ENCODE measurements at regions not wholly inside any gene's neighbourhood (a gene's known extent, or its start where the extent isn't known, plus 50 kb on each side); places are given as distances from the start of the nearest gene placed in this dataset.
"Not testable (repeated sequence)": the region's sequence is repeated elsewhere in the genome, so short reads cannot be mapped to it uniquely, and the experiment has no call there.

- WGBS, 4 donors: 55 to 70% (median 65%) methylated on average over 2 of the region's 2 CpGs
- intact Hi-C loops (cut with DNase I): no loop called here
- Histone ChIP-seq H3K4me1 (no peaks in the 10 kb centered on the region), H3K4me3 (no peak overlapping the region), H3K27me3 (no peaks in the 10 kb centered on the region), H3K9me3 (peaks cover 0 to 9% (median 0%) of the 10 kb centered on the region in 12 donors), H3K36me3 (no peaks in the 10 kb centered on the region), H3K27ac (no peak overlapping the region)
- ATAC-seq (no peak), DNase-seq (no peak)
- no peak for TF ChIP-seq CTCF (IDR thresholded peaks at IDR 0.05)
- TF ChIP-seq POLR2A (IDR thresholded peaks at IDR 0.05): no peak
These were observed 90.3 kb upstream of the CDH2 start for GRCh38 chr18:28267276-28267675.

GRCh38 chr18:28256166-28256565 is 79.2 kb upstream of the CDH2 start:
- intact Hi-C loops (cut with DNase I): no loop called here
- Histone ChIP-seq H3K4me3 (no peak overlapping the region), H3K4me1 (no peaks in the 10 kb centered on the region), H3K9me3 (no peaks in the 10 kb centered on the region), H3K27ac (no peak overlapping the region), H3K27me3 (no peaks in the 10 kb centered on the region), H3K36me3 (no peaks in the 10 kb centered on the region)
- TF ChIP-seq CTCF (IDR thresholded peaks at IDR 0.05): no peak
- ATAC-seq (no peak), DNase-seq (no peak)
- WGBS, 4 donors: 46 to 65% (median 59%) methylated on average over 2 of the region's 2 CpGs

GRCh38 chr18:28248653-28249052 is 71.7 kb upstream of the CDH2 start:
- TF ChIP-seq POLR2A (IDR thresholded peaks at IDR 0.05): no peak
- no peak for TF ChIP-seq CTCF (IDR thresholded peaks at IDR 0.05)
- ATAC-seq (no peak), DNase-seq (no peak)
- Histone ChIP-seq H3K9me3 (peaks cover 0 to 4% (median 0%) of the 10 kb centered on the region in 12 donors), H3K27me3 (no peaks in the 10 kb centered on the region), H3K27ac (no peak overlapping the region), H3K4me1 (no peaks in the 10 kb centered on the region), H3K4me3 (no peak overlapping the region), H3K36me3 (no peaks in the 10 kb centered on the region)
- intact Hi-C loops (cut with DNase I): no loop called here

- ATAC-seq; H3K4me3 ChIP-seq; H3K4me1 ChIP-seq; H3K27ac ChIP-seq; H3K9me3 ChIP-seq; H3K36me3 ChIP-seq; intact Hi-C loops (cut with DNase I); H3K27me3 ChIP-seq; DNase-seq: not testable (repeated sequence)
- 82 to 95% (median 88%) methylated on average over 14 to 16 of the region's 16 CpGs for WGBS, 4 donors
These were observed 63.7 kb upstream of the CDH2 start for GRCh38 chr18:28240626-28241025.

- H3K27me3 ChIP-seq: no peaks in the 10 kb centered on the region
- H3K36me3 ChIP-seq: no peaks in the 10 kb centered on the region
- H3K4me3 ChIP-seq: no peak overlapping the region
- WGBS, 4 donors: 80 to 92% (median 83%) methylated on average over 1 of the region's 1 CpG
- DNase-seq (no peak), ATAC-seq (no peak)
- intact Hi-C loops (cut with DNase I): no loop called here
- TF ChIP-seq CTCF (IDR thresholded peaks at IDR 0.05): no peak
- TF ChIP-seq POLR2A (IDR thresholded peaks at IDR 0.05): no peak
- H3K4me1 ChIP-seq: no peaks in the 10 kb centered on the region
- H3K27ac ChIP-seq: no peak overlapping the region
- H3K9me3 ChIP-seq: no peaks in the 10 kb centered on the region
These were observed 59.6 kb upstream of the CDH2 start for GRCh38 chr18:28236487-28236886.

Measured in heart left ventricle (tissue), 16 donors.